Heart left ventricle (tissue), 16 donors: ENCODE measurements at regions not wholly inside any gene's neighbourhood (a gene's known extent, or its start where the extent isn't known, plus 50 kb on each side); places are given as distances from the start of the nearest gene placed in this dataset.

Experiments used
- ATAC-seq, 4 donors: fragments of 200-7000 bp; cut with Tn5 transposase; one replicate each; pipeline ENCODE4 v1.9.1; 2020 to 2022; ENCODE audit warnings: moderate library complexity in 4 of 4, mild to moderate bottlenecking in 3 of 4, moderate number of reproducible peaks in 1 of 4
- DNase-seq, 5 donors: peaks; one replicate each; pipeline ENCODE4 v3.0.0-alpha.2; 2020
- H3K27ac ChIP-seq, 12 donors: fragments of 200-600 bp; sonication (generic) in 4 of 12; one replicate each; pipeline versions ENCODE4 v1.5.0 to v1.8.0; 2016 to 2022; ENCODE audit warnings: mild to moderate bottlenecking in 2 of 12
- H3K27me3 ChIP-seq, 9 donors: fragments of 200-600 bp; sonication (generic) in 2 of 9; one replicate each; pipeline versions ENCODE4 v1.5.1 to v1.8.0; 2016 to 2022; ENCODE audit warnings: mild to moderate bottlenecking in 3 of 9
- H3K36me3 ChIP-seq, 9 donors: fragments of 200-600 bp; sonication (generic) in 2 of 9; one replicate each; pipeline versions ENCODE4 v1.5.0 to v1.8.0; 2018 to 2022; ENCODE audit warnings: mild to moderate bottlenecking in 2 of 9
- H3K4me1 ChIP-seq, 12 donors: fragments of 200-600 bp; sonication (generic) in 4 of 12; one replicate each; pipeline versions ENCODE4 v1.5.0 to v1.8.0; 2016 to 2022; ENCODE audit warnings: mild to moderate bottlenecking in 3 of 12
- H3K4me3 ChIP-seq, 12 donors: fragments of 200-600 bp; sonication (generic) in 4 of 12; one replicate each; pipeline versions ENCODE4 v1.5.0 to v1.8.0; 2017 to 2022; ENCODE audit warnings: mild to moderate bottlenecking in 9 of 12, moderate library complexity in 4 of 12
- H3K9me3 ChIP-seq, 12 donors: fragments of 200-600 bp; sonication (generic) in 4 of 12; one replicate each; pipeline versions ENCODE4 v1.5.0 to v1.8.0; 2016 to 2022; ENCODE audit warnings: mild to moderate bottlenecking in 1 of 12
- POLR2A ChIP-seq, 2 donors: fragments of 450-650 bp; IDR thresholded peaks; one replicate each; pipeline ENCODE4 v1.6.1; 2017; ENCODE audit warnings: antibody characterized with exemption in 2 of 2, mild to moderate bottlenecking in 2 of 2, moderate library complexity in 2 of 2
- WGBS, 4 donors: extraction: QIAGEN DNeasy Blood & Tissue Kit in 2 of 4; methylation state at CpG; one replicate each; pipeline versions ENCODE4 v1.1.5 to v1.1.7; 2013 to 2018; 5-methylcytosine and 5-hydroxymethylcytosine counted together
- intact Hi-C, 10 donors: fragments of 100-400 bp; cut with DNase I; formaldehyde crosslinking; loops; one replicate each; pipeline versions ENCODE4 v1.11.1 to v1.14.2; 2022
- TF ChIP-seq, protein P1 (sequence below), 12 donors: fragments of 200-600 bp; sonication (generic) in 4 of 12; IDR thresholded peaks; one replicate each; pipeline versions ENCODE4 v1.5.0 to v1.8.0; 2018 to 2022; ENCODE audit warnings: antibody characterized with exemption in 12 of 12, mild to moderate bottlenecking in 5 of 12
- donor health status: ischemic (EF 13 %, LVEDD 7.1; RV severe dilation, severe dysfunction).
- donor health status: healthy with polysubstance abuse.
- donor health status: DM: no; HTN: yes; CAD: no.
- donor health status: DM: no; HTN: no; CAD: no.
- donor health status: ischemic (EF 25% LVEDD 6.9; RV normal size, moderate dysfunction).
- donor health status: ischemic (EF 25% LVEDD 5.7; RV mildly dilated, moderate dysfunction).
- donor health status: healthy.
- donor health status: DM: yes; HTN: yes; CAD: no.
- donor health status: ischemic (EF 35%, LVEDD 5.7; RV mildly dilated, moderate dysfunction).
- donor health status: nonischemic (EF 11% LVEDD 7.7; RV severe dilation, severe dysfunction).
- donor health status: DM: yes; HTN: yes; CAD: no.
- donor health status: PGD.
- donor health status: ischemic (EF 29% LVEDD 5.4; RV normal size, mild dysfunction).
- donor health status: nonischemic (EF 23%, LVEDD 6.1; RV moderate dilation, normal function).

DNA sequence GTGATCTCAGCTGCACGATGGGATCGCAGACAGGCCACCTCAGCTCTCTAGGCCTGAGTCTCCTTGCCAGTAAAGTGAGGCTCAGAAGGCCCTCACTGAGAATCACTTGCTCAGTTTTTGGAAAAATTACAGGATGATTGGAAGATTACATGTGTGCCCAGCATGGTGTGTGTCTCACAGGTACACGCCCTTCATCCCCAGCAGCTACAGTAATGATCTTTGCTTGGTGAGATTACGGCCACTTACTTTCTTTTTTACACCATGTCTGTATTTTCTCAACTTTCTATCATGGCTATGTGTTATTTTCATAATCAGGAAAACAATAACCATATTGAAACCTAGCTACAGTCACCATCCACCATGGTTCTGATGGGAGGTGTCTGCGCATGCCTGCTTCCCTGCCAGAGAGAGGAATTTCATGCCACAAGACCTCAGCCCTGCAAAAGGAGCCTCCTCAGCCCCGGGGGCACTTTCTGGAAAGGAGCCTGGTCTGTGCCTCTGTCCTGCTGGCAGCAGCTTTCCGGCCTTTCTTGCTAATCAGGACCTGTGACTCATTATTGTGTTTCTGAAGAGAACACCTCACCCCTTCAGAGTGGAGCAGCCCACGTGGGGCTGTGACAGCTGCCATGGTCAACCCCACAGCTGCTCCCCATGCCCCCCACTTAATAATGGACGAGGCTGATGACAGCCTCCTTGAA lies 64.2 kb upstream of the OLFM1 start:
- peaks cover 0 to 3% (median 0%) of the 10 kb centered on the region in 12 donors for H3K4me1 ChIP-seq
- H3K27ac ChIP-seq = no peak overlapping the region
- DNase-seq (no peak), ATAC-seq (no peak)
- peaks cover 0 to 11% (median 0%) of the 10 kb centered on the region in 9 donors for H3K27me3 ChIP-seq
- intact Hi-C loops = no loop called here
- H3K4me3 ChIP-seq = no peak overlapping the region
- H3K9me3 ChIP-seq = no peaks in the 10 kb centered on the region
- no peak for TF ChIP-seq POLR2A (IDR thresholded peaks at IDR 0.05)
- TF ChIP-seq, protein P1, sequence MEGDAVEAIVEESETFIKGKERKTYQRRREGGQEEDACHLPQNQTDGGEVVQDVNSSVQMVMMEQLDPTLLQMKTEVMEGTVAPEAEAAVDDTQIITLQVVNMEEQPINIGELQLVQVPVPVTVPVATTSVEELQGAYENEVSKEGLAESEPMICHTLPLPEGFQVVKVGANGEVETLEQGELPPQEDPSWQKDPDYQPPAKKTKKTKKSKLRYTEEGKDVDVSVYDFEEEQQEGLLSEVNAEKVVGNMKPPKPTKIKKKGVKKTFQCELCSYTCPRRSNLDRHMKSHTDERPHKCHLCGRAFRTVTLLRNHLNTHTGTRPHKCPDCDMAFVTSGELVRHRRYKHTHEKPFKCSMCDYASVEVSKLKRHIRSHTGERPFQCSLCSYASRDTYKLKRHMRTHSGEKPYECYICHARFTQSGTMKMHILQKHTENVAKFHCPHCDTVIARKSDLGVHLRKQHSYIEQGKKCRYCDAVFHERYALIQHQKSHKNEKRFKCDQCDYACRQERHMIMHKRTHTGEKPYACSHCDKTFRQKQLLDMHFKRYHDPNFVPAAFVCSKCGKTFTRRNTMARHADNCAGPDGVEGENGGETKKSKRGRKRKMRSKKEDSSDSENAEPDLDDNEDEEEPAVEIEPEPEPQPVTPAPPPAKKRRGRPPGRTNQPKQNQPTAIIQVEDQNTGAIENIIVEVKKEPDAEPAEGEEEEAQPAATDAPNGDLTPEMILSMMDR (IDR thresholded peaks at IDR 0.05) = no peak
- no peaks in the 10 kb centered on the region for H3K36me3 ChIP-seq
- 62 to 66% (median 63%) methylated on average over 9 of the region's 9 CpGs for WGBS, 4 donors

DNA sequence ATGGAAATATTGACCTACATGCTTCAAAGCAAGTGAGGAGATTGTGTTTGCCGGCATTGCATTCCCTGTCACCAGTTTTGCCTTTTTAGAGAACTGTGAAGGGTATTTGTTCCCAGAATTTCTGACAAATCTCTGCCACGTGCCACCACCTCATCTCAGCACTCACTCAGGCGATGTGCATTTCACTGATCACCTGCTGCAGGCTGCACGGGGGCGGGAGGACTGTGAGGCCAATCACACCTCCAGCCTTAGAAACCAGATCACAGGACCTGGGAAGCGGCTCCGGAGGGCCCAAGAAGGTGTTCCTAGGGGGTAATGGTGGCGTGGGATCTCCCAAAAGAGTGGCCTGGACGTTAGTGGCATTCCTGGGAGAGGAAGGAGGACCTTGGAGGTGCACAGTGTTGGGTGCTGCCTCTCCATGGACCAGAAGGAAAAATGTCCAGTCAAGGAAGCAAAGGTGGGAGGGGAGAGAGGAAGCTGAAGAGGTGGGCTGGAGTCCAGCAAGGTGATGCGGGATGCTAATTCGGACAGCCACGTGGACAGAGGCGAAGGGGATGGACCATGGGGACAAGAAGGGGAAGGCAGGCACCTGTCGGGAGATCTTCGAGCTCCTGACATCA lies 63.6 kb upstream of the OLFM1 start:
- Histone ChIP-seq H3K9me3 (no peaks in the 10 kb centered on the region), H3K36me3 (no peaks in the 10 kb centered on the region), H3K27me3 (peaks cover 0 to 11% (median 0%) of the 10 kb centered on the region in 9 donors), H3K4me1 (peaks cover 0 to 3% (median 0%) of the 10 kb centered on the region in 12 donors), H3K4me3 (no peak overlapping the region), H3K27ac (no peak overlapping the region)
- ATAC-seq (no peak), DNase-seq (no peak)
- no peak for TF ChIP-seq POLR2A (IDR thresholded peaks at IDR 0.05)
- TF ChIP-seq, protein P1 (IDR thresholded peaks at IDR 0.05) = no peak
- WGBS, 4 donors = 64 to 77% (median 70%) methylated on average over 15 of the region's 15 CpGs
- intact Hi-C loops = no loop called here

DNA sequence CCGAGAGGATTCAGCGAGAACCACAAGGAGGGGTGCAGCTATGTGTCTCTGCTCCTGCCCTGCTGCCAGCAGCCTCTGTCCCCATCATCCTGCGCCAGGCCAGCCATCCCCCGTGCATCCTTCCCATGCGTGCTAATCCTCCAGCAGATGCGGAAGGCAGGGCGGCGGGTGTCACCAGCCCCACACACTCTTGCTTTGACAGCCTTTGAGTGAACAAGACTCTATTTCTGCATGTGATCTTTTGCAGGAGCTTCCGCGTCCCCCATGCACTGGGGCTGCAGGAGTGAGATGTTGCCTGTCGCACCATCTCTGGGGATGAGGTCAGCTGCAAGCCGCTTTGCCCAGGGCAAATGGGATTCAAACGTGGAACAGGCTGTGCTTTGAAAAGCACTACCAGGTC lies 58.0 kb upstream of the OLFM1 start:
- WGBS, 4 donors = 77 to 84% (median 82%) methylated on average over 11 to 13 of the region's 13 CpGs
- no peaks in the 10 kb centered on the region for H3K9me3 ChIP-seq
- DNase-seq (no peak), ATAC-seq (no peak)
- H3K27me3 ChIP-seq = peaks cover 0 to 25% (median 2%) of the 10 kb centered on the region in 9 donors
- no peak for TF ChIP-seq POLR2A (IDR thresholded peaks at IDR 0.05)
- no peak overlapping the region for H3K27ac ChIP-seq
- intact Hi-C loops = no loop called here
- no peaks in the 10 kb centered on the region for H3K4me1 ChIP-seq
- H3K36me3 ChIP-seq = no peaks in the 10 kb centered on the region
- H3K4me3 ChIP-seq = no peak overlapping the region

DNA sequence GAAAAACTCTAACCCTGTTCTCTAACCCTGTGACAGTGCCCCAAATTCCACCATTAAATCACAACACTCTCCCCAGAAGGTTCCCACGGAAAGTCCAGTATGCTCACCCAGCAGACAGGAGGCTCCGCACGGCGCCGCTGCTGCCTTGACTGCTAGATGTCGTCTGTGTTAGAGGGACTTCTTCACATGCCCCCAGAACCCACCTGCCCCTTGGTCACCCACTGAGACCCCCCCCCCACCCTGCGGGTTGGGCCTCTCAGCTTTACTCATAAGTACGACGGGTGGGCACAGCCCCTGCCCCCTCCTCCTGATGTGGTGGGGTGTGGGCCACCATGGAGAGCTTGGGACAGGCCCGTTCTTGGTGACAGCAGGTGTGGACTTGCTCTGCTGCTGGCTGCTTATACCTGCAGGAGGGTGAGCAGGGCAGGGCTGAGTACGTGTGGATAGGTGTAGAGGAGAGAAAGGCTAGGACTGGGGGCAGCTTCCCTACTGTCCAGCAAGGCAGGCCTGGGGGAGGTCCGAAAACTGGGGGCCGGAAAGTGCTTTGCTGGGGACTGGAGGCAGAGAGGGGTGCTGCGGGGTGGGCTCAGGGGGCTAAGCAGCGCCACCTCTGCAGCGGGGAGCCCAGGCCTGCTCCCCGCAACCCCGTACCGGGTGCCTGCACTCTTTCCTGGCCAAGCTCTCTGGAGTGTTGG lies 57.5 kb upstream of the OLFM1 start:
- 68 to 85% (median 77%) methylated on average over 13 to 19 of the region's 19 CpGs for WGBS, 4 donors
- DNase-seq = no peak
- Histone ChIP-seq H3K27me3 (peaks cover 0 to 30% (median 2%) of the 10 kb centered on the region in 9 donors), H3K9me3 (no peaks in the 10 kb centered on the region), H3K4me3 (no peak overlapping the region), H3K4me1 (no peaks in the 10 kb centered on the region), H3K36me3 (no peaks in the 10 kb centered on the region), H3K27ac (no peak overlapping the region)
- TF ChIP-seq, protein P1 (IDR thresholded peaks at IDR 0.05) = no peak
- no peak for TF ChIP-seq POLR2A (IDR thresholded peaks at IDR 0.05)
- ATAC-seq = no peak
- intact Hi-C loops = no loop called here
